ENCODE measurements at regions not wholly inside any gene's neighbourhood (a gene's known extent, or its start where the extent isn't known, plus 50 kb on each side); places are given as distances from the start of the nearest gene placed in this dataset.
"Not testable (repeated sequence)": the region's sequence is repeated elsewhere in the genome, so short reads cannot be mapped to it uniquely, and the experiment has no call there.

DNA sequence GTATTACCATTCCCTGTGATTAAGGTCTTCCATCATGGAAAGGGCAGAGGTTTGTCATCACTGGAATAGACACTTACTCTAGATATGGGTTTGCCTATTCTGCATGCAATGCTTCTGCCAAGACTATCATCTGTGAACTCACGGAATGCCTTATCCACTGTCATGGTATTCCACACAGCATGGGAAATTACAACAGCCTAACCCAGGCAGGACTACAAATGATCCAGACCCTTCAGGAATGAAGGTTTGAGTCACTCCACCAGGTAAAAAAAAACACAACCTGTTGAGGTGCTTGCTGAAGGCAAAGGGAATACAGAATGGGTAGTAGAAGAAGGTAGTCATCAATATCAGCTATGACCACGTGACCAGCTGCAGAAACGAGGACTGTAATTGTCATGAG is 89.0 kb upstream of the RANBP6 start:
- TF ChIP-seq, protein P1, sequence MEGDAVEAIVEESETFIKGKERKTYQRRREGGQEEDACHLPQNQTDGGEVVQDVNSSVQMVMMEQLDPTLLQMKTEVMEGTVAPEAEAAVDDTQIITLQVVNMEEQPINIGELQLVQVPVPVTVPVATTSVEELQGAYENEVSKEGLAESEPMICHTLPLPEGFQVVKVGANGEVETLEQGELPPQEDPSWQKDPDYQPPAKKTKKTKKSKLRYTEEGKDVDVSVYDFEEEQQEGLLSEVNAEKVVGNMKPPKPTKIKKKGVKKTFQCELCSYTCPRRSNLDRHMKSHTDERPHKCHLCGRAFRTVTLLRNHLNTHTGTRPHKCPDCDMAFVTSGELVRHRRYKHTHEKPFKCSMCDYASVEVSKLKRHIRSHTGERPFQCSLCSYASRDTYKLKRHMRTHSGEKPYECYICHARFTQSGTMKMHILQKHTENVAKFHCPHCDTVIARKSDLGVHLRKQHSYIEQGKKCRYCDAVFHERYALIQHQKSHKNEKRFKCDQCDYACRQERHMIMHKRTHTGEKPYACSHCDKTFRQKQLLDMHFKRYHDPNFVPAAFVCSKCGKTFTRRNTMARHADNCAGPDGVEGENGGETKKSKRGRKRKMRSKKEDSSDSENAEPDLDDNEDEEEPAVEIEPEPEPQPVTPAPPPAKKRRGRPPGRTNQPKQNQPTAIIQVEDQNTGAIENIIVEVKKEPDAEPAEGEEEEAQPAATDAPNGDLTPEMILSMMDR (IDR thresholded peaks at IDR 0.05; ENCODE audit: poor library complexity): not testable (repeated sequence)
- not testable (repeated sequence) for TF ChIP-seq EZH2phosphoT487 (IDR thresholded peaks at IDR 0.05; ENCODE audit: low read depth, severe bottlenecking, unreplicated experiment)

Measured in hepatocyte (in vitro differentiated cells).